ENCODE measurements at regions not wholly inside any gene's neighbourhood (a gene's known extent, or its start where the extent isn't known, plus 50 kb on each side); places are given as distances from the start of the nearest gene placed in this dataset.

- DNase-seq, result no peak
Observed at GRCh38 chr21:38165466-38166172, 91.2 kb upstream of the KCNJ15 start.

GRCh38 chr21:38166173-38166535 is 90.6 kb upstream of the KCNJ15 start:
- no peak for DNase-seq

- no peak for DNase-seq
Observed at GRCh38 chr21:38167345-38167744, 89.4 kb upstream of the KCNJ15 start.

GRCh38 chr21:38170283-38170682 is 86.5 kb upstream of the KCNJ15 start:
- peak; percentile 24 for DNase-seq

DNA sequence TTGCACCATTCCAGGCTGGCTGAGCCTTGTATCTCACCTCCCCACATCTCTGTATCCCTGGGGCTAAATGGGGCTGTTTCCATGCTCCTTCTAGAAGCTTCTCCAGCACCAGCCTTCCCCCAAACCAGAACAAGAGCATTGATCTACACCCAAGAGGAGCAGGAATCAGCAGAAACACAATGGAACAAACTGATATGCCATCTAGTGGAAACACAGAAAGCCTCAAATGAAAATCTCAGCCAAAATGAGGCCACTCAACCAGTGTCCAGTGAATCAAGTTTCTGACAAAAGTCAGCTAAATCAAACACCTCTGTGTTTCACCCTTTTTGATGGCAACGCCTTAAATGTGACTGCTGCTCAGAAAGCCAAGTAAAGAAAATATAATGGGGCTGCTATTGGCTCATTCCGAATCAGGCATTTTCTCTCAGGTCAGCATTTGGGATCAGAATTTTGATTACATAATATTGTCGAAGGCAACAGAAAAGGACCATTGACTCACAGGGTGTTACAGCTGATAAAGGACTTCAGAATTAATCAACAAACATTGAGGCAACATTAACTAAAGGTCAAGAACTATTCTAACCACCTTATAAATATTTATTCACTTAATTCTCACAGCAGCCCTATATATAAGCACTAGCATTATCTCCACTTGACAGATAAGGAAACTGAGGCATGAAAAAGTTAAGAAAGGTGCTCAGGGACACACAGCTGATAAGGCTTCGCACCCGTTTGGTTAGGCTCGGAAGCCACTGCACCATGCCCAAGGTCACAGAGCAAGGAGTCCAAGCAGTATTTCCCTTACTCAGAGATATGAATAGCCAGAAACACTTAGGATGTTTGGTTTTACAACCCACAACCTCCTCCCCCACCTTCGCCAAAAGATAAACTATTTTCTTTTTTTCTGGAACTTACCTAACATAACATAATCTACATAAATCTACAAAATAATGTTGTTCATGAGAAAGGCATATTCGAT is 85.8 kb upstream of the KCNJ15 start:
- DNase-seq, result no peak

DNA sequence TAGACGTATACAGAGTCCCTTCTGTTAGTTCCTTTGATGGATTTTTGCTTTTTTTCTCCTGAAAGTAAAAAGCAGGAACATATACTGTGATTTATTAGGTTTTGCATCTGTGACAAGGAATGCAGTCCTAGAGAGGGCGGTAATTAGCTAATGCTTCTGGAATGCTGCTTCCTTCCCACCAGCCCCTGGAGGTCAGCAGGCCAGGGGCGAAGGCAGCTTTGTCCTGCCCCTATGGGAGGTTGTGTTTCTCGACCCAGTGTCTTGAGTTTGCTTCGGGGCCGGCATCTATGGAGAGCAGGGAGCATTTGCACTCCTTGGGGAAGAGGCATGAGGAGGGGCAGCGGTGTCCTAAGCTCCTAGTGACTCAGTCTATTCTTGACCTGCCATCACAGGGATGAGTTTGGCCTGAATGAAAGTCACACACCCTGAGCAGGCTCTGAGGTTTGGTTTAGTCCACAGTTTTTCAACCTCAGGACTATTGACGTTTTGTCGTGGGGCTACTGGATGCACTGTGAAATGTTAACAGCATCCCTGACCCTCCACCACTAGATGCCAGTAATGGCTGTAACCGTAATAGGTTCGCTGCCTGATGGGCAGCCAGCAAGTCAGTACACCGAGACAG is 85.0 kb upstream of the KCNJ15 start:
- no peak for DNase-seq

GRCh38 chr21:38173276-38174035 is 83.3 kb upstream of the KCNJ15 start:
- DNase-seq, result no peak

GRCh38 chr21:38175306-38175705 is 81.5 kb upstream of the KCNJ15 start:
- no peak for DNase-seq

DNA sequence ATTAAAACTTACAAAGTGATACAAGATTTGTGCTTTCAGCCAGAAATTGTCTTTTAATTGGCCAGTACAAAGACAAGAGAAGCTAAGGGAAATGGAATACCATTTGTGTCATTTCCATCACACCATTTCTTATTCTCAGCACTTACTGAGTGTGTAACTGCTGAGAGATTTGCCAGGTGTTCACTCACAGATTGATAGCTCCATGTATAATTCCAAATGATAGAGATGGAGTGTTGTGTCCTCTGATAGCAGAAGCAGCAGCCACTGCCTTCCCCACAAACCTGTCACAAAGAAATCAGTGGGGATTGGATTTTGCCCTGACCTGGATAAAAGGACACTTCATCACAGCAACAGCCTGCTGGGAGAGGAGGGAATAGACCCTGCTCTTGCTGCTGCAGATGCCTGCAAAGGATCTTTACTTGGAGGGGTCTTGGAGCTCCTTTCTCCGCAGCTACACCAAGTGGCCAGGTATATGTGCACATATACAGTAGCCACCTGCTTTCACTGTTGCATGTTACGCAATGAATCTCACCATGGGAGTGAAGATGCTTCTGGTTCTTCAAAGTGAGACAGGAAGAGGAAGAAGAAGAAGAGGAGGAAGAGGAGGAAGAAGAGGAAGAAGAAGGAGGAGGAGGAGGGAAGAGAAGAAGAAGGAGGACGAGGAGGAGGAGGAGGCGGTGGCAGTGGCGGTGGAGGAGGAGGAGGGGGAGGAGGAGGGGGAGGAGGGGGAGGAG is 78.7 kb upstream of the KCNJ15 start:
- DNase-seq, result no peak

GRCh38 chr21:38178653-38179470 is 77.9 kb upstream of the KCNJ15 start:
- DNase-seq, result no peak

DNA sequence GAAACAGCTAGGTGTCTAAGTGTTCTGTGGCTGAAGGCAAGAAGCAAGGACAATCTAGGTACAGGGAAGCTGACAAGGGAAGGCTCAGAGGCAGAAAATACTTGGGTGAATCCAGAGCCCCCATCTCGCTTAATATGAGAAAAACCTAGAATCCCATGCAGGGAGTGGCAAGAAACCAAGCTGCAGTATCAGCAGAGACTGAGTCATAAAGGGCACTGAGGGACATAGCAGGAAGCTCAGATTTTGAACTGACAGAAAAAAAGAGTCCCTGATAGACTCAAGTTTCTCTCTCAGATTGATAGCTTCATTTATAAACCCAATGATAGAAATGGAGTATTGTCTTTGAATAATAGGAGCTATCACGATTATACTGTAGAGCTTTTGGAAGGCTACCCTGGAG is 77.3 kb upstream of the KCNJ15 start:
- DNase-seq, result no peak

GRCh38 chr21:38181096-38181495 is 75.7 kb upstream of the KCNJ15 start:
- no peak for DNase-seq

DNA sequence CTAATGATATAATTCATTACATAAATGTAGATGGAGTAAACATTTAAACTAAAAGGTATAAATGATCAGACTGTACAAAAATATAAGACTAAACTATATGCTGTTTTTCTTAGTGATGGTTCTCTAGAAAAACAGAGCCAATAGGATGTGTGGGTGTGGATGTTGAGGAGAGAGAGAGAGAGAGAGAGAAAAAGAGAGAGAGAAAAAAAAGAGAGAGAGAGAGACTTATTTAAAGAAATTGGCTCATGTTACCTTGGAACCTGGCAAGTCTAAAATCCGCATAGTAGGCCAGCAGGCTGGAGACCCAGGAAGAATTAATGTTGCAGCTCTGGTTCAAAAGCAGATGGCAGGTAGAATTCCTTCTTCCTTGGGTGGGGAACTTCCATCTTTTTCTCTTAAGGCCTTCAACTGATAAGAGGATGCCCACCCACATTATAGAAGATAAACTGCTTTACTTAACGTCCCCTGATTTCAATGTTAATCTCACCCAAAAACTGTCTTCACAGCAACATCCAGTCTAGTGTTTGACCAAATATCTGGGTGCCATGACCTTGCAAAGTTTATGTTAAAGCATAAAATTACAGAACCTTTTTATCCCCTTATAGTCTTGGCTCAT is 74.3 kb upstream of the KCNJ15 start:
- no peak for DNase-seq

GRCh38 chr21:38183961-38184360 is 72.8 kb upstream of the KCNJ15 start:
- DNase-seq, result peak; percentile 9

DNA sequence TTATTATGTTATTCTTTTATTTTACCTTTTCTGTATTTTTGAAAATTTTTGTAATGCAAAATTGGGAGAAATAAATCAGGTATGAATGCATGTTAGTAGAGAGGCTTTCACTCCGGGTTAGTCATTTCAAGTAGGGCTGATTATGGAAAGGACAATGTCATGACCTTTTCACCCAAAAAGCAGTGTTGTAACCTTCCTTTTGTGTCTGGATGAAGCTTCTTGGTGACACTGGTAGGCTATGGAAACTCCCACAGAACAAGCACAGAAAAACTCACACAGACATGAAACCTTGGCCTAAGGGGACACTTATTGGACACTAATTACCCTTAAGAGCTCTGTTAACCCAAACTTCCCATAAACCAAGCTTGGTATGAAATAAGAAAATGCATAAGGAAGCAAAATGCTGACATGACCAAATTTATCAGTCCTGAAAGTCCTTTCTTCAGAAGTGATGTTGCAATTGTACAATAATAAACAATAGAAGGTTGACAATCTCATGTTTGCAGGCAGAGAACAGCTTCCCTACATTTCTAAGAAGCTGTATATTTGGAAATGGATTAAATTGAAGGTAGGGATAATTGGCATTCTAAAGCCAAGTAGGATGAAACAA is 70.0 kb upstream of the KCNJ15 start:
- DNase-seq, result no peak

DNA sequence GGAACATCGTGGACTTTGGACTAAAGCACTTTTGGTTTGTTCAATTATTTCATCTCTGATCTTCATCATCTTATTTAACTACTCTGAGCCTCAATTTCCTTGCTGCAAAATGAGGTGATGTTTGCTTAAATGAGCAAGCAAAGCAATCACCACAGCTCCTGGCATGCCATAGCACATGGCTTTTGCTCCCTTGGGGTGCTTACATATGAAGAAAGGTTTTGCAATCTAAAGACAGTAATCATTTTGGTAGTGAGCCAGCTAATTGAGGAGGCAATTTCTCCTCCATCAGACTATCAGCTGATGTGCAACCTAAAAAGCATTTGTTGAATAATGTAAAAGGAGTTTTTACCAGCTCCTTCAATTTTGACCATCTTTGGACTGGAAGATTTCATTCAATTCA is 68.8 kb upstream of the KCNJ15 start:
- no peak for DNase-seq

DNA sequence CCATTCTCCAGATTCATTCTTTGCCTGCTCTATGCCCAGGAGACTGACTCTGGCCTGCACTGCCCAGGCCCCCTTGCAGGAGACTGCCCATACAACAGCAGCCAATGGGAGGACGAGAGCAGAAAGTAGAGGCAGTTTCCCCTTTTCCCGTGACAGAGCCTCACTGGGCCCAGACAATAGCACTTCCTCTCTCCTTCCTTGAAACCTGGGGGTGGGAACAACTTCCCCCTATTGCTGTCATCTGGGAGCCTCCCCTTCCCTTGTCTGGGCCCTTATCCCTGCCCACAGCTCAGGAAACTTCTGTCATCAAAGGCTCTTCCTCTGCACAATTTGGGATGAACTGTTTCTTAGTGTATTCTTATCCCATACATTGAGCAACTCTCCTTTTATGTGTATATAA is 60.8 kb upstream of the KCNJ15 start:
- peak; percentile 47 for DNase-seq

GRCh38 chr21:38202811-38203210 is 54.0 kb upstream of the KCNJ15 start:
- DNase-seq, result no peak

- no peak for DNase-seq
Observed at GRCh38 chr21:38203229-38203628, 53.6 kb upstream of the KCNJ15 start.

DNA sequence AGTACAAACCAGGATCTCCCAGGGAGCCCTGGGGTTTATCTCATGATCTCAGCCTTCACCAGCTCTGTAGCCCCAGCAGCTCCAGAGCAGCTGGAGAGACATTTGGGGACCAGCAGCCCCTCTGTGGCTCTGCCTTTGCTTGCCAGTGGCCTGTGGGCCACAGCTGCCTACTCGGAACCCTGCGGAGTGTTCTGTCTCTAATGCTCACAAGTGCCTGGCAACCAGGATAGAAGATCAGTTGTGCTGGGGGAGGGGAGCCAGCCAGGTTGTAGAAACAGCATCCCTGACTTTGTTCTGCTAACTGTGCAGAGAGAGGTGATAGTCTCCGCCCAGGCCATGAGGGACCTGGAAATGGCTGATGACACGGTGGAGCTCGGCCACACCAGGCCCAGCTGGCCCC is 50.9 kb upstream of the KCNJ15 start:
- DNase-seq, result no peak
